ENCODE measurements at regions not wholly inside any gene's neighbourhood (a gene's known extent, or its start where the extent isn't known, plus 50 kb on each side); places are given as distances from the start of the nearest gene placed in this dataset.

DNA sequence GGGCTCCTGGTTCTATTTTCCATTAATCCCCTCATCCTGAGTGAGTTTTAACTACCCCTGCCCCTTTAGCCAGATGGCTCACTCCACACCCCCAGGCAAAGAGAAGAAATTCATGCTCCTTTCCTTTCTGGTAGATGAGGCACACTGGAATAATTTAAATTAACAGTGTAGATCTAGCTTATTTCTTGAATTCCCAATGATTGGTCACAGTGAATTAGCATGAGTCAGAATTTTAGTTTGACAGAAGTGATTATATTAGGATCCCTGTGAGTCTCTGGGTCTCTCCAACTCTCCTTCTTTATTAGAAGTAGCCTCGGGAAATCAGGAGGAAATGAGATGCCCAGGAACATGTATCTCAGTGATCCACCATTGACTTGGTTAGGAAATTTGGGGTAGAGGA, 103.1 kb upstream of the KAZN start:
- Histone ChIP-seq H3K4me3 (no peak overlapping the region), H3K36me3 (no peaks in the 10 kb centered on the region), H3K9me3 (no peaks in the 10 kb centered on the region), H3K27ac (no peak overlapping the region), H3K27me3 (replicated peaks; ENCODE audit: insufficient read depth) (no peaks in the 10 kb centered on the region), H3K4me1 (ENCODE audit: control insufficient read depth in 1 of 2, low read depth in 2 of 2) (no peaks in the 10 kb centered on the region)
- ATAC-seq (ENCODE audit: insufficient number of reproducible peaks, low FRiP score, low read depth) (no peak), DNase-seq (ENCODE audit: low spot score) (no peak)
- no peak for TF ChIP-seq CTCF (IDR thresholded peaks at IDR 0.05)

GRCh38 chr1:14495996-14496395, 102.5 kb upstream of the KAZN start:
- TF ChIP-seq CTCF (IDR thresholded peaks at IDR 0.05), result no peak
- no peaks in the 10 kb centered on the region for H3K27me3 ChIP-seq (replicated peaks; ENCODE audit: insufficient read depth)
- no peaks in the 10 kb centered on the region for H3K36me3 ChIP-seq
- no peak overlapping the region for H3K4me3 ChIP-seq
- no peak for DNase-seq (ENCODE audit: low spot score)
- no peaks in the 10 kb centered on the region for H3K4me1 ChIP-seq (ENCODE audit: control insufficient read depth in 1 of 2, low read depth in 2 of 2)
- H3K27ac ChIP-seq, result no peak overlapping the region
- no peak for ATAC-seq (ENCODE audit: insufficient number of reproducible peaks, low FRiP score, low read depth)
- no peaks in the 10 kb centered on the region for H3K9me3 ChIP-seq

- Histone ChIP-seq H3K27me3 (replicated peaks; ENCODE audit: insufficient read depth) (no peaks in the 10 kb centered on the region), H3K27ac (no peak overlapping the region), H3K36me3 (no peaks in the 10 kb centered on the region), H3K4me1 (ENCODE audit: control insufficient read depth in 1 of 2, low read depth in 2 of 2) (no peaks in the 10 kb centered on the region), H3K9me3 (no peaks in the 10 kb centered on the region), H3K4me3 (no peak overlapping the region)
- DNase-seq (ENCODE audit: low spot score) (no peak), ATAC-seq (ENCODE audit: insufficient number of reproducible peaks, low FRiP score, low read depth) (no peak)
- no peak for TF ChIP-seq CTCF (IDR thresholded peaks at IDR 0.05)
Observed at GRCh38 chr1:14498839-14499238, 99.6 kb upstream of the KAZN start.

DNA sequence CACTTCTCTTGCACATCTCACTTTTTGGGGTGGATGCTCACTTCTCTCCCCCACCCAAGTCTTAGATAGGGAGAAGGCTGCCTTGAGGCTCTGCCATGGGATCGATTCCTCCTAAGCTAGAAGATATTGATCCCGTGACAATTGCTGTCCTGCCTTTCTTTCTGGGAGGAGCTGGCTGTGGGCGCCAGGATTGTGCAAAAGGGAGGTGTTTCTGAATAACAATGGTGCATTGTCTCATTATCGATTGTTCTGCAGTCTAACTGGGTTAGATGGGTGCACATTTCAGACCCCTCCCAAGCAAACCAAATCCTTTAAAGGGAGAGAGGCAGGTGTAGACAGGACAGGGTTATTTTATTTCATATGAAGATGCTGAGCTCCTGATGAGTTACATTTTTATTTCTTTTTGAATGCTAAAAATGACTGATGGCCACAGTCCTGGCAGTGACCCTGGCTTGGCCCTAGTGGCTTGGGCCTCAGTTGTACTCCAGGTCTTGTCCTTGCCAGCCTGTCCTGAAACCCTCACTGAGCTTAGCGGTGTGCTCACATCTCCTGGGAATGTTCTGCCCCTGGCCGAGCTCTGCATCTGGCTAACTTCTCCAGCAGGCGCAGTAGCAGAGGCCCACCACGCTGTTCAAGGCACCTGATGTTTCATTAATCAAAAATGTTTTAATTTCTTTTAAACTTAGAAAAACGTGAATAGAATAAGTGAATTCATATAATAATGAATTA, 99.0 kb upstream of the KAZN start:
- H3K4me1 ChIP-seq (ENCODE audit: control insufficient read depth in 1 of 2, low read depth in 2 of 2), result no peaks in the 10 kb centered on the region
- H3K36me3 ChIP-seq, result no peaks in the 10 kb centered on the region
- H3K9me3 ChIP-seq, result no peaks in the 10 kb centered on the region
- ATAC-seq (ENCODE audit: insufficient number of reproducible peaks, low FRiP score, low read depth), result no peak
- no peak overlapping the region for H3K4me3 ChIP-seq
- no peak overlapping the region for H3K27ac ChIP-seq
- no peak for DNase-seq (ENCODE audit: low spot score)
- no peaks in the 10 kb centered on the region for H3K27me3 ChIP-seq (replicated peaks; ENCODE audit: insufficient read depth)
- TF ChIP-seq CTCF (IDR thresholded peaks at IDR 0.05), result no peak

DNA sequence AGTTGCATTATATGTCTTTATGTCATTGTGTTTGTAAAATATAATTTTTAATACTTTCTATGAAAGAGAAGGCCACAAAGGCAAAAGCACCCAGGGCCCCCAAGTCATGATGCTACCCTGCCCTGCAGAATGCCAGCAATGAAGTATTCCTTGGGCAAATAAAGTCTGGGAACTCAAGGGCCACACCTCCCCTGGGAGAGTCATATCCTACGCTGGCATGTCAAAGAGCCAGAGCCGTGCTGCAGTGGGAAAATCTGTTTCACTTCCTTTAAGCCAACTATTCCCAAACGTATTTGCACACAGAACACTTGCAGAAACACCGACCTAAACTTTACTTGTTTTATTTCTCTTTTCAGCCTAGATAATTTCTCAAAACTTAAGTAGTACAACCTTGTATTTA, 98.4 kb upstream of the KAZN start:
- no peaks in the 10 kb centered on the region for H3K27me3 ChIP-seq (replicated peaks; ENCODE audit: insufficient read depth)
- ATAC-seq (ENCODE audit: insufficient number of reproducible peaks, low FRiP score, low read depth) (no peak), DNase-seq (ENCODE audit: low spot score) (no peak)
- TF ChIP-seq CTCF (IDR thresholded peaks at IDR 0.05), result no peak
- H3K4me1 ChIP-seq (ENCODE audit: control insufficient read depth in 1 of 2, low read depth in 2 of 2), result no peaks in the 10 kb centered on the region
- no peaks in the 10 kb centered on the region for H3K36me3 ChIP-seq
- no peaks in the 10 kb centered on the region for H3K9me3 ChIP-seq
- no peak overlapping the region for H3K27ac ChIP-seq
- H3K4me3 ChIP-seq, result no peak overlapping the region
